ENCODE measurements at regions not wholly inside any gene's neighbourhood (a gene's known extent, or its start where the extent isn't known, plus 50 kb on each side); places are given as distances from the start of the nearest gene placed in this dataset.

- no CpG with 5 or more reads among the region's 6 CpGs for WGBS, 2 donors (ENCODE audit: extremely low coverage in 2 of 2, insufficient read length in 2 of 2, insufficient replicate concordance in 1 of 2)
These were observed 819.4 kb downstream of the FAM133A start for GRCh38 chrX:94493405-94493804.

DNA sequence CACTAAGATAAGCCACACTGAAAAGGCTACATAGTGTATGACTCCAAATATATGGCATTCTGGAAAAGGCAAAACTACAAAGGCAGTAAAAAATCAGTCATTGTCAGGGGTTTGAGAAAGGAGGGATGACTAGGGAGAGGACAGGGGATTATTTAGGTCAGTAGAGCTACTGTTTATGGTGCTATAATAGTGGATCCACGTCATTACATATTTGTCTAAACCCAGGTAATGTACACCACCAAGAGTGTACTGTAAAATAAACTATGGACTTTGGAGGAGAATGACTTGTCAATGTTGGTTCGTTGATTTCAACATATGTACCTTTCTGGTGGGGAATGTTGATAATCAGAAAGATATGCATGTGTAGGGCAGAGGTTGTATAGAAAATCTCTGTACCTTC, 837.6 kb downstream of the FAM133A start:
- Histone ChIP-seq H4K8ac (ENCODE audit: low read depth, low read length) (no peak overlapping the region), H3K27ac (replicated peaks; ENCODE audit: low read length) (no peak overlapping the region)
- WGBS, 2 donors (ENCODE audit: extremely low coverage in 2 of 2, insufficient read length in 2 of 2, insufficient replicate concordance in 1 of 2) = no CpG with 5 or more reads among the region's 2 CpGs

More at GRCh38 chrX:94493405-94493804, 819.4 kb downstream of the FAM133A start:
- H3K14ac ChIP-seq (ENCODE audit: low read length) = no peak overlapping the region
- H3K4me1 ChIP-seq (ENCODE audit: control insufficient read depth in 2 of 2, insufficient read depth in 1 of 2, low read depth in 1 of 2, low read length in 2 of 2) = peaks cover 0 to 3% of the 10 kb centered on the region in 2 donors
- no peak overlapping the region for H3K27ac ChIP-seq (replicated peaks; ENCODE audit: low read length)
- H4K91ac ChIP-seq (ENCODE audit: low read depth, low read length, poor library complexity) = no peak overlapping the region
- H2BK12ac ChIP-seq (ENCODE audit: low read length) = no peak overlapping the region
- no peak overlapping the region for H3K18ac ChIP-seq (ENCODE audit: low read length)
- no peak overlapping the region for H2AK5ac ChIP-seq (ENCODE audit: low read depth, low read length)
- no peak overlapping the region for H2BK15ac ChIP-seq (ENCODE audit: low read length)
- H3K79me1 ChIP-seq (ENCODE audit: low read depth, low read length) = no peaks in the 10 kb centered on the region
- DNase-seq (ENCODE audit: low spot score) = no peak
- H3K9me3 ChIP-seq (replicated peaks in 1 of 2; ENCODE audit: control insufficient read depth in 2 of 2, insufficient read depth in 1 of 2, low read depth in 1 of 2, low read length in 2 of 2) = no peaks in the 10 kb centered on the region
- no peak overlapping the region for H2AFZ ChIP-seq (ENCODE audit: low read length)
- H4K8ac ChIP-seq (ENCODE audit: low read depth, low read length) = no peak overlapping the region
- no peak overlapping the region for H3K9ac ChIP-seq (ENCODE audit: low read depth, low read length, poor library complexity)
- H3K4ac ChIP-seq (ENCODE audit: low read length) = no peak overlapping the region
- H2BK120ac ChIP-seq (ENCODE audit: low read depth, low read length) = no peak overlapping the region
- H2BK5ac ChIP-seq (ENCODE audit: low read length) = no peak overlapping the region
- no peak overlapping the region for H3K23ac ChIP-seq (ENCODE audit: low read depth, low read length, poor library complexity)
- H3K4me3 ChIP-seq (ENCODE audit: low read length in 2 of 2) = no peak overlapping the region
- no peaks in the 10 kb centered on the region for H3K27me3 ChIP-seq (ENCODE audit: control insufficient read depth in 3 of 3, insufficient read depth in 3 of 3, low read depth in 1 of 3, low read length in 3 of 3)
- no peak overlapping the region for H3K4me2 ChIP-seq (ENCODE audit: insufficient read depth, low read length, poor library complexity, severe bottlenecking)
- H3K36me3 ChIP-seq (replicated peaks in 1 of 2; ENCODE audit: control insufficient read depth in 2 of 2, insufficient read depth in 2 of 2, low read length in 2 of 2) = no peaks in the 10 kb centered on the region

DNA sequence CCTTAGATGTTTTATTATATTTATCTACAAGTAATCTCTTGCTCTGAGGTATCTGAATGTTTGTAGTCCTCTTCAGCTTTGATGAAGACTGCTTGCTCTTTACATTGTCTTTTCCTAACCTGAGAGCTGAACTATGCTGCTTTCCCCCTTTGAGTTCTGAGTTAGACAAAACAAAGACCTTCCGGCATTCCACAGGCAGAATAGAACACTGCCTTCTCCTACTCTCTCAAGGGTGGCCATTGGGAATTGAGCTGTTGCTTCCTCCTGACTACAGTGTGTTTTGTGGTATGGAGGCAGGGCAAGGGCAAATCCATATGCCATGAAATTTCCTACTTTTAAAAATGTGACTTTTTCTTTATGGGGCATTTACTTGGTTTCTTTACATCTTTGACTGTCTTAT, 841.0 kb downstream of the FAM133A start:
- H3K4ac ChIP-seq (ENCODE audit: low read length) = no peak overlapping the region
- no peak overlapping the region for H4K8ac ChIP-seq (ENCODE audit: low read depth, low read length)
- no peak overlapping the region for H3K9ac ChIP-seq (ENCODE audit: low read depth, low read length, poor library complexity)
- H2BK12ac ChIP-seq (ENCODE audit: low read length) = no peak overlapping the region
- H4K91ac ChIP-seq (ENCODE audit: low read depth, low read length, poor library complexity) = no peak overlapping the region
- no peak overlapping the region for H2BK15ac ChIP-seq (ENCODE audit: low read length)
- no peaks in the 10 kb centered on the region for H3K27me3 ChIP-seq (ENCODE audit: control insufficient read depth in 3 of 3, insufficient read depth in 3 of 3, low read depth in 1 of 3, low read length in 3 of 3)
- H3K4me1 ChIP-seq (ENCODE audit: control insufficient read depth in 2 of 2, insufficient read depth in 1 of 2, low read depth in 1 of 2, low read length in 2 of 2) = no peaks in the 10 kb centered on the region
- no CpG with 5 or more reads among the region's 1 CpG for WGBS, 2 donors (ENCODE audit: extremely low coverage in 2 of 2, insufficient read length in 2 of 2, insufficient replicate concordance in 1 of 2)
- H3K4me3 ChIP-seq (ENCODE audit: low read length in 2 of 2) = no peak overlapping the region
- no peak overlapping the region for H3K23ac ChIP-seq (ENCODE audit: low read depth, low read length, poor library complexity)
- no peak overlapping the region for H3K4me2 ChIP-seq (ENCODE audit: insufficient read depth, low read length, poor library complexity, severe bottlenecking)
- no peak overlapping the region for H3K18ac ChIP-seq (ENCODE audit: low read length)
- no peaks in the 10 kb centered on the region for H3K36me3 ChIP-seq (replicated peaks in 1 of 2; ENCODE audit: control insufficient read depth in 2 of 2, insufficient read depth in 2 of 2, low read length in 2 of 2)
- no peak overlapping the region for H2BK5ac ChIP-seq (ENCODE audit: low read length)
- no peak overlapping the region for H3K27ac ChIP-seq (replicated peaks; ENCODE audit: low read length)
- DNase-seq (ENCODE audit: low spot score) = peak; percentile 5
- no peaks in the 10 kb centered on the region for H3K79me1 ChIP-seq (ENCODE audit: low read depth, low read length)
- no peak overlapping the region for H3K14ac ChIP-seq (ENCODE audit: low read length)
- H2AK5ac ChIP-seq (ENCODE audit: low read depth, low read length) = no peak overlapping the region
- no peak overlapping the region for H2AFZ ChIP-seq (ENCODE audit: low read length)
- H3K9me3 ChIP-seq (replicated peaks in 1 of 2; ENCODE audit: control insufficient read depth in 2 of 2, insufficient read depth in 1 of 2, low read depth in 1 of 2, low read length in 2 of 2) = no peaks in the 10 kb centered on the region
- H2BK120ac ChIP-seq (ENCODE audit: low read depth, low read length) = no peak overlapping the region

More for the DNA sequence above, 837.6 kb downstream of the FAM133A start:
- no peaks in the 10 kb centered on the region for H3K36me3 ChIP-seq (replicated peaks in 1 of 2; ENCODE audit: control insufficient read depth in 2 of 2, insufficient read depth in 2 of 2, low read length in 2 of 2)
- no peaks in the 10 kb centered on the region for H3K79me1 ChIP-seq (ENCODE audit: low read depth, low read length)
- no peak overlapping the region for H3K14ac ChIP-seq (ENCODE audit: low read length)
- no peak overlapping the region for H4K91ac ChIP-seq (ENCODE audit: low read depth, low read length, poor library complexity)
- no peak overlapping the region for H3K4me3 ChIP-seq (ENCODE audit: low read length in 2 of 2)
- no peak overlapping the region for H2AFZ ChIP-seq (ENCODE audit: low read length)
- no peak overlapping the region for H2BK12ac ChIP-seq (ENCODE audit: low read length)
- no peak overlapping the region for H3K9ac ChIP-seq (ENCODE audit: low read depth, low read length, poor library complexity)
- no peak overlapping the region for H2AK5ac ChIP-seq (ENCODE audit: low read depth, low read length)
- no peak overlapping the region for H2BK5ac ChIP-seq (ENCODE audit: low read length)
- no peak overlapping the region for H3K4ac ChIP-seq (ENCODE audit: low read length)
- H3K9me3 ChIP-seq (replicated peaks in 1 of 2; ENCODE audit: control insufficient read depth in 2 of 2, insufficient read depth in 1 of 2, low read depth in 1 of 2, low read length in 2 of 2) = no peaks in the 10 kb centered on the region
- H2BK15ac ChIP-seq (ENCODE audit: low read length) = no peak overlapping the region
- DNase-seq (ENCODE audit: low spot score) = no peak
- no peaks in the 10 kb centered on the region for H3K27me3 ChIP-seq (ENCODE audit: control insufficient read depth in 3 of 3, insufficient read depth in 3 of 3, low read depth in 1 of 3, low read length in 3 of 3)
- H2BK120ac ChIP-seq (ENCODE audit: low read depth, low read length) = no peak overlapping the region
- H3K4me2 ChIP-seq (ENCODE audit: insufficient read depth, low read length, poor library complexity, severe bottlenecking) = no peak overlapping the region
- H3K23ac ChIP-seq (ENCODE audit: low read depth, low read length, poor library complexity) = no peak overlapping the region
- H3K18ac ChIP-seq (ENCODE audit: low read length) = no peak overlapping the region
- no peaks in the 10 kb centered on the region for H3K4me1 ChIP-seq (ENCODE audit: control insufficient read depth in 2 of 2, insufficient read depth in 1 of 2, low read depth in 1 of 2, low read length in 2 of 2)

- no peak overlapping the region for H3K23ac ChIP-seq (ENCODE audit: low read depth, low read length, poor library complexity)
- no peak for DNase-seq (ENCODE audit: low spot score)
- no peak overlapping the region for H4K91ac ChIP-seq (ENCODE audit: low read depth, low read length, poor library complexity)
- no peak overlapping the region for H3K14ac ChIP-seq (ENCODE audit: low read length)
- H3K36me3 ChIP-seq (replicated peaks in 1 of 2; ENCODE audit: control insufficient read depth in 2 of 2, insufficient read depth in 2 of 2, low read length in 2 of 2) = no peaks in the 10 kb centered on the region
- H2BK12ac ChIP-seq (ENCODE audit: low read length) = no peak overlapping the region
- no peak overlapping the region for H3K27ac ChIP-seq (replicated peaks; ENCODE audit: low read length)
- H2BK120ac ChIP-seq (ENCODE audit: low read depth, low read length) = no peak overlapping the region
- H3K18ac ChIP-seq (ENCODE audit: low read length) = no peak overlapping the region
- no peak overlapping the region for H3K4me2 ChIP-seq (ENCODE audit: insufficient read depth, low read length, poor library complexity, severe bottlenecking)
- H2BK5ac ChIP-seq (ENCODE audit: low read length) = no peak overlapping the region
- H3K9ac ChIP-seq (ENCODE audit: low read depth, low read length, poor library complexity) = no peak overlapping the region
- H2BK15ac ChIP-seq (ENCODE audit: low read length) = no peak overlapping the region
- H3K27me3 ChIP-seq (ENCODE audit: control insufficient read depth in 3 of 3, insufficient read depth in 3 of 3, low read depth in 1 of 3, low read length in 3 of 3) = no peaks in the 10 kb centered on the region
- no peaks in the 10 kb centered on the region for H3K79me1 ChIP-seq (ENCODE audit: low read depth, low read length)
- H3K4me3 ChIP-seq (ENCODE audit: low read length in 2 of 2) = no peak overlapping the region
- H2AK5ac ChIP-seq (ENCODE audit: low read depth, low read length) = no peak overlapping the region
- H3K4me1 ChIP-seq (ENCODE audit: control insufficient read depth in 2 of 2, insufficient read depth in 1 of 2, low read depth in 1 of 2, low read length in 2 of 2) = no peaks in the 10 kb centered on the region
- no CpG with 5 or more reads among the region's 1 CpG for WGBS, 2 donors (ENCODE audit: extremely low coverage in 2 of 2, insufficient read length in 2 of 2, insufficient replicate concordance in 1 of 2)
- no peak overlapping the region for H4K8ac ChIP-seq (ENCODE audit: low read depth, low read length)
- H3K4ac ChIP-seq (ENCODE audit: low read length) = no peak overlapping the region
- no peak overlapping the region for H2AFZ ChIP-seq (ENCODE audit: low read length)
- no peaks in the 10 kb centered on the region for H3K9me3 ChIP-seq (replicated peaks in 1 of 2; ENCODE audit: control insufficient read depth in 2 of 2, insufficient read depth in 1 of 2, low read depth in 1 of 2, low read length in 2 of 2)
These were observed 850.9 kb downstream of the FAM133A start for GRCh38 chrX:94524867-94525266.
